PC-3 (cell line): ENCODE measurements at regions not wholly inside any gene's neighbourhood (a gene's known extent, or its start where the extent isn't known, plus 50 kb on each side); places are given as distances from the start of the nearest gene placed in this dataset.

Source experiments
- CTCF ChIP-seq: fragments of 300-600 bp; sonication (generic); conservative IDR thresholded peaks from 2 replicates; pipeline ENCODE4 v1.5.1; 2017; ENCODE audit warnings: antibody characterized with exemption, low read depth, mild to moderate bottlenecking, low read length
- EZH2 ChIP-seq: fragments of 300-600 bp; sonication (generic); IDR thresholded peaks from one replicate; pipeline ENCODE4 v1.6.1; 2017; ENCODE audit warnings: antibody characterized with exemption, mild to moderate bottlenecking, low read length; ENCODE audit not compliant: unreplicated experiment
- EZH2phosphoT487 ChIP-seq: fragments of 300-600 bp; sonication (generic); IDR thresholded peaks from 2 replicates; pipeline ENCODE4 v1.6.1; 2018; ENCODE audit warnings: mild to moderate bottlenecking, antibody characterized with exemption, low read length, borderline replicate concordance

GRCh38 chr6:8361259-8361658 lies 74.1 kb downstream of the SLC35B3 start:
- TF ChIP-seq CTCF (no peak), EZH2phosphoT487 (no peak), EZH2 (no peak)
